HL-60 (cell line): ENCODE measurements at regions not wholly inside any gene's neighbourhood (a gene's known extent, or its start where the extent isn't known, plus 50 kb on each side); places are given as distances from the start of the nearest gene placed in this dataset.

Experiments
- CTCF ChIP-seq: IDR thresholded peaks from one replicate; pipeline ENCODE4 v1.5.1; 2011; ENCODE audit warnings: low read length, control low read depth, inconsistent platforms; ENCODE audit not compliant: insufficient read depth
- GABPA ChIP-seq: IDR thresholded peaks from 2 replicates; pipeline ENCODE4 v1.6.1; 2012; ENCODE audit warnings: low read depth
- POLR2AphosphoS5 ChIP-seq: IDR thresholded peaks from 2 replicates; pipeline ENCODE4 v1.6.1; 2012; ENCODE audit warnings: low read depth
- REST ChIP-seq: IDR thresholded peaks from 2 replicates; pipeline ENCODE4 v1.6.1; 2012; ENCODE audit warnings: low read depth; ENCODE audit not compliant: insufficient replicate concordance
- SPI1 ChIP-seq: IDR thresholded peaks from 2 replicates; pipeline ENCODE4 v1.6.1; 2012; ENCODE audit warnings: low read depth, mild to moderate bottlenecking, borderline replicate concordance

GRCh38 chr3:180185650-180186049, 148.9 kb upstream of the PEX5L start:
- TF ChIP-seq CTCF: no peak
- no peak for TF ChIP-seq POLR2AphosphoS5
- TF ChIP-seq GABPA: no peak
- no peak for TF ChIP-seq REST
- no peak for TF ChIP-seq SPI1
